SK-N-SH (cell line): ENCODE measurements at regions not wholly inside any gene's neighbourhood (a gene's known extent, or its start where the extent isn't known, plus 50 kb on each side); places are given as distances from the start of the nearest gene placed in this dataset.

Source experiments
- CTCF ChIA-PET: fragments of 300-600, 350-600 bp; formaldehyde crosslinking; extraction: SDS; loops from one replicate; lab custom pipeline; 2021; lab: Yijun Ruan, JAX
- POLR2A ChIA-PET: fragments of 350-600 bp; sonication (Branson Sonifier 250); formaldehyde crosslinking; extraction: SDS; loops from one replicate; lab custom pipeline; 2020; ENCODE audit warnings: antibody characterized with exemption, inconsistent platforms; lab: Yijun Ruan, JAX
- DNase-seq: peaks from one replicate; pipeline ENCODE4 v3.0.0; 2012
- H2AFZ ChIP-seq: fragments of 200-600 bp; sonication (generic); 2 replicates; pipeline ENCODE4 v1.8.1; 2016; ENCODE audit warnings: antibody characterized with exemption, mild to moderate bottlenecking, low read depth
- H3F3A ChIP-seq: fragments of 200-600 bp; sonication (generic); replicated peaks from 2 replicates; pipeline ENCODE3; 2016; ENCODE audit warnings: antibody characterized with exemption, mild to moderate bottlenecking; ENCODE audit not compliant: insufficient read depth
- H3K27ac ChIP-seq, 2 experiments: fragments of 200-500 bp in 1 of 2; fragments of 200-600 bp in 1 of 2; sonication (Bioruptor generic) in 1 of 2; sonication (generic), shearing (Covaris generic) in 1 of 2; 2 replicates each; pipeline versions ENCODE4 v1.5.1 to v1.6.1; 2014 to 2016; ENCODE audit warnings: low read depth in 2 of 2, inconsistent platforms in 1 of 2, low read length in 1 of 2, mild to moderate bottlenecking in 1 of 2, mixed read lengths in 1 of 2
- H3K27me3 ChIP-seq: fragments of 200-600 bp; sonication (generic), shearing (Covaris generic); 2 replicates; pipeline ENCODE4 v1.6.1; 2016; ENCODE audit warnings: mixed run types; ENCODE audit not compliant: insufficient read depth
- H3K36me3 ChIP-seq, 2 experiments: fragments of 200-500 bp in 1 of 2; fragments of 200-600 bp in 1 of 2; sonication (Bioruptor generic) in 1 of 2; sonication (generic) in 1 of 2; replicated peaks in 1 of 2; 2 replicates each; pipeline versions ENCODE3 to v1.5.1; 2014 to 2016; ENCODE audit warnings: low read length in 1 of 2, mild to moderate bottlenecking in 1 of 2; ENCODE audit not compliant: insufficient read depth in 2 of 2, control insufficient read depth in 1 of 2
- H3K4me1 ChIP-seq, 2 experiments: fragments of 200-500 bp in 1 of 2; fragments of 200-600 bp in 1 of 2; sonication (Bioruptor generic) in 1 of 2; sonication (generic), shearing (Covaris generic) in 1 of 2; 2 replicates each; pipeline versions ENCODE4 v1.5.1 to v1.6.1; 2014 to 2016; ENCODE audit warnings: low read depth in 1 of 2, low read length in 1 of 2, mixed run types in 1 of 2; ENCODE audit not compliant: insufficient read depth in 2 of 2, control insufficient read depth in 1 of 2
- H3K4me2 ChIP-seq: fragments of 200-600 bp; sonication (generic), shearing (Covaris generic); 2 replicates; pipeline ENCODE4 v1.6.1; 2017; ENCODE audit warnings: mixed run types
- H3K4me3 ChIP-seq, 2 experiments: fragments of 200-500 bp in 1 of 2; fragments of 200-600 bp in 1 of 2; sonication (Bioruptor generic) in 1 of 2; sonication (generic), shearing (Covaris generic) in 1 of 2; 2 replicates each; pipeline versions ENCODE4 v1.5.1 to v1.8.1; 2014 to 2016; ENCODE audit warnings: low read depth in 2 of 2, inconsistent platforms in 1 of 2, low read length in 1 of 2, mild to moderate bottlenecking in 1 of 2, mixed read lengths in 1 of 2, moderate library complexity in 1 of 2
- H3K79me2 ChIP-seq: fragments of 200-600 bp; sonication (generic); 2 replicates; pipeline ENCODE4 v1.8.1; 2017; ENCODE audit warnings: mild to moderate bottlenecking; ENCODE audit not compliant: insufficient read depth
- H3K9ac ChIP-seq: fragments of 200-600 bp; sonication (generic); 2 replicates; pipeline ENCODE4 v1.6.1; 2017; ENCODE audit warnings: mixed run types
- H3K9me2 ChIP-seq: fragments of 200-600 bp; sonication (generic); 2 replicates; pipeline ENCODE4 v1.6.1; 2017; ENCODE audit warnings: mixed run types
- H3K9me3 ChIP-seq: fragments of 200-600 bp; sonication (generic); 2 replicates; pipeline ENCODE4 v1.6.1; 2017; ENCODE audit warnings: mixed run types, mild to moderate bottlenecking, moderate library complexity
- H4K20me1 ChIP-seq: fragments of 200-600 bp; sonication (generic); 2 replicates; pipeline ENCODE4 v1.6.1; 2017; ENCODE audit warnings: mild to moderate bottlenecking, mixed run types; ENCODE audit not compliant: insufficient read depth
- ELF1 ChIP-seq: IDR thresholded peaks from 2 replicates; pipeline ENCODE4 v1.4.0; 2012
- EP300 ChIP-seq, 2 experiments: IDR thresholded peaks; 2 replicates each; pipeline versions ENCODE4 v1.4.0 to v1.6.1; 2012; ENCODE audit warnings: borderline replicate concordance in 1 of 2, low read depth in 1 of 2, low read length in 1 of 2
- FOXJ3 ChIP-seq: sonication (generic); formaldehyde crosslinking; IDR thresholded peaks from 2 replicates; pipeline ENCODE4 v1.5.1; 2020; ENCODE audit warnings: mild to moderate bottlenecking, missing genetic modification reagents
- FOXM1 ChIP-seq: IDR thresholded peaks from 2 replicates; pipeline ENCODE4 v1.4.0; 2012; ENCODE audit warnings: low read depth, mild to moderate bottlenecking
- GABPA ChIP-seq: IDR thresholded peaks from 2 replicates; pipeline ENCODE4 v1.4.0; 2012; ENCODE audit warnings: low read depth, mild to moderate bottlenecking
- MEF2A ChIP-seq: IDR thresholded peaks from 2 replicates; pipeline ENCODE4 v1.4.0; 2012; ENCODE audit warnings: low read depth, borderline replicate concordance
- NFIC ChIP-seq: IDR thresholded peaks from 2 replicates; pipeline ENCODE4 v1.4.0; 2012; ENCODE audit warnings: borderline replicate concordance
- POLR2AphosphoS5 ChIP-seq: IDR thresholded peaks from 2 replicates; pipeline ENCODE4 v1.6.1; 2012; ENCODE audit warnings: low read depth, low read length
- RAD21 ChIP-seq: IDR thresholded peaks from 2 replicates; pipeline ENCODE4 v1.6.1; 2012; ENCODE audit warnings: mild to moderate bottlenecking, low read length
- RCOR1 ChIP-seq: fragments of 150-350 bp; IDR thresholded peaks from 2 replicates; pipeline ENCODE4 v1.6.1; 2017; ENCODE audit warnings: antibody characterized with exemption, low read length
- TCF12 ChIP-seq: IDR thresholded peaks from 2 replicates; pipeline ENCODE4 v1.4.0; 2012
- TEAD4 ChIP-seq: IDR thresholded peaks from 2 replicates; pipeline ENCODE4 v1.4.0; 2012; ENCODE audit warnings: mild to moderate bottlenecking, borderline replicate concordance; ENCODE audit not compliant: insufficient read depth
- YY1 ChIP-seq: IDR thresholded peaks from 2 replicates; pipeline ENCODE4 v1.4.0; 2012; ENCODE audit warnings: low read depth, mild to moderate bottlenecking
- WGBS: methylation state at CpG from one replicate; pipeline ENCODE4 v1.1.6; 2017; ENCODE audit warnings: low lambda C conversion rate; 5-methylcytosine and 5-hydroxymethylcytosine counted together
- TF ChIP-seq, protein P1 (sequence below): IDR thresholded peaks from 2 replicates; pipeline ENCODE4 v1.6.1; 2012; ENCODE audit warnings: mild to moderate bottlenecking, low read depth, low read length, moderate library complexity
- TF ChIP-seq, protein P2 (sequence below): fragments of 150-350 bp; IDR thresholded peaks from 2 replicates; pipeline ENCODE4 v1.6.1; 2017; ENCODE audit warnings: antibody characterized with exemption, low read length, low read depth, borderline replicate concordance
- TF ChIP-seq, protein P3 (sequence below): IDR thresholded peaks from 2 replicates; pipeline ENCODE4 v1.4.0; 2012; ENCODE audit warnings: low read depth, borderline replicate concordance
- TF ChIP-seq, protein P4 (sequence below): IDR thresholded peaks from 2 replicates; pipeline ENCODE4 v1.4.0; 2012; ENCODE audit warnings: low read depth
- TF ChIP-seq, protein P5 (sequence below): IDR thresholded peaks from 2 replicates; pipeline ENCODE4; 2012
- TF ChIP-seq, protein P6 (sequence below): fragments of 150-350 bp; IDR thresholded peaks from 2 replicates; pipeline ENCODE4 v1.6.1; 2016; ENCODE audit warnings: mild to moderate bottlenecking, low read depth, low read length

DNA sequence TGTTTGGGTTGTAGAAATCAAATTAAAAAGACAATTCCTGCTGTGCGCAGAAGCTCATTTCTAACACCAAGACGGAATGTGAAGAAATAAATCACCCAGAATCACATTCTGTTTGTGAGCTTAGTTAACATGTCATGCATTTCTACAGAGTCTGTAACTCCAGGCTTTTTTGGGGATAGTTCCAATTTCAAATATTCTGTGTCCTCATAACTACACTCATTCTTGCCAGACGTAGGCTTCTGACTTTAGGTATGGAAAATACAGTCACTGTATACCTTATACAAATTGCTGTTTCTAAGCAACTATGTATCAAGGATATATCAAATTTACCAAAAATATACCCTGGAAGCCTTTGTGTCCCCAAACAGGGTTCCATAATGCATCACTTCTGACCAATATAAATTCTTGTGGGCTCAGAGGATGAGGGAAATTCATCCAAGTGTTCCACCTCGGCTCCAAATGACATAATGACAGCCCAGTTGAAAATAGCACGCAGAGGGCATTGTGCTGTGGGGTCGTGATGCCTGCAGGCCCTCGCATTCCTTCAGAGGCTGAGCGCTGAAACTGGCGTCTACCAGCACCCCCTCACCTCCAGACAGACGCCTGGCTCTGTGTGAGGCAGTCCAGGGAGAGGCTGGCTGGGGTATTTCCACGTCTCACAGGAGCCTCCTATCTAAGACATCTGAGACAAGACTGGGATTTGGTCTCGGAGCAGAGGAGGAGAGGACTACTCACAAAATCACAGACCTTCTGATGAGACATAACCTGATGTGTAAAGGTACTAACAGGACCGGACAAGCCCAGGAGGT lies 79.8 kb downstream of the KLF4 start:
- H2AFZ ChIP-seq, result no peak overlapping the region
- H3K4me2 ChIP-seq, result no peak overlapping the region
- 47% methylated on average over 12 of the region's 13 CpGs for WGBS
- H3K9ac ChIP-seq, result no peak overlapping the region
- no peak for DNase-seq
- H3K36me3 ChIP-seq, result no peaks in the 10 kb centered on the region
- no peak overlapping the region for H3K27ac ChIP-seq
- H3K4me1 ChIP-seq, result no peaks in the 10 kb centered on the region; a peak in 1 of 4 replicates
- H3K9me2 ChIP-seq, result no peaks in the 10 kb centered on the region
- TF ChIP-seq FOXM1, result no peak
- TF ChIP-seq, protein P1, sequence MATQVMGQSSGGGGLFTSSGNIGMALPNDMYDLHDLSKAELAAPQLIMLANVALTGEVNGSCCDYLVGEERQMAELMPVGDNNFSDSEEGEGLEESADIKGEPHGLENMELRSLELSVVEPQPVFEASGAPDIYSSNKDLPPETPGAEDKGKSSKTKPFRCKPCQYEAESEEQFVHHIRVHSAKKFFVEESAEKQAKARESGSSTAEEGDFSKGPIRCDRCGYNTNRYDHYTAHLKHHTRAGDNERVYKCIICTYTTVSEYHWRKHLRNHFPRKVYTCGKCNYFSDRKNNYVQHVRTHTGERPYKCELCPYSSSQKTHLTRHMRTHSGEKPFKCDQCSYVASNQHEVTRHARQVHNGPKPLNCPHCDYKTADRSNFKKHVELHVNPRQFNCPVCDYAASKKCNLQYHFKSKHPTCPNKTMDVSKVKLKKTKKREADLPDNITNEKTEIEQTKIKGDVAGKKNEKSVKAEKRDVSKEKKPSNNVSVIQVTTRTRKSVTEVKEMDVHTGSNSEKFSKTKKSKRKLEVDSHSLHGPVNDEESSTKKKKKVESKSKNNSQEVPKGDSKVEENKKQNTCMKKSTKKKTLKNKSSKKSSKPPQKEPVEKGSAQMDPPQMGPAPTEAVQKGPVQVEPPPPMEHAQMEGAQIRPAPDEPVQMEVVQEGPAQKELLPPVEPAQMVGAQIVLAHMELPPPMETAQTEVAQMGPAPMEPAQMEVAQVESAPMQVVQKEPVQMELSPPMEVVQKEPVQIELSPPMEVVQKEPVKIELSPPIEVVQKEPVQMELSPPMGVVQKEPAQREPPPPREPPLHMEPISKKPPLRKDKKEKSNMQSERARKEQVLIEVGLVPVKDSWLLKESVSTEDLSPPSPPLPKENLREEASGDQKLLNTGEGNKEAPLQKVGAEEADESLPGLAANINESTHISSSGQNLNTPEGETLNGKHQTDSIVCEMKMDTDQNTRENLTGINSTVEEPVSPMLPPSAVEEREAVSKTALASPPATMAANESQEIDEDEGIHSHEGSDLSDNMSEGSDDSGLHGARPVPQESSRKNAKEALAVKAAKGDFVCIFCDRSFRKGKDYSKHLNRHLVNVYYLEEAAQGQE, result no peak
- TF ChIP-seq TEAD4, result no peak
- TF ChIP-seq YY1, result no peak
- TF ChIP-seq, protein P2, sequence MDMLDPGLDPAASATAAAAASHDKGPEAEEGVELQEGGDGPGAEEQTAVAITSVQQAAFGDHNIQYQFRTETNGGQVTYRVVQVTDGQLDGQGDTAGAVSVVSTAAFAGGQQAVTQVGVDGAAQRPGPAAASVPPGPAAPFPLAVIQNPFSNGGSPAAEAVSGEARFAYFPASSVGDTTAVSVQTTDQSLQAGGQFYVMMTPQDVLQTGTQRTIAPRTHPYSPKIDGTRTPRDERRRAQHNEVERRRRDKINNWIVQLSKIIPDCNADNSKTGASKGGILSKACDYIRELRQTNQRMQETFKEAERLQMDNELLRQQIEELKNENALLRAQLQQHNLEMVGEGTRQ, result no peak
- TF ChIP-seq ELF1, result no peak
- no peak for TF ChIP-seq RAD21
- TF ChIP-seq, protein P3, sequence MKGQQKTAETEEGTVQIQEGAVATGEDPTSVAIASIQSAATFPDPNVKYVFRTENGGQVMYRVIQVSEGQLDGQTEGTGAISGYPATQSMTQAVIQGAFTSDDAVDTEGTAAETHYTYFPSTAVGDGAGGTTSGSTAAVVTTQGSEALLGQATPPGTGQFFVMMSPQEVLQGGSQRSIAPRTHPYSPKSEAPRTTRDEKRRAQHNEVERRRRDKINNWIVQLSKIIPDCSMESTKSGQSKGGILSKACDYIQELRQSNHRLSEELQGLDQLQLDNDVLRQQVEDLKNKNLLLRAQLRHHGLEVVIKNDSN, result no peak
- no peak for TF ChIP-seq EP300 (IDR thresholded peaks at IDR 0.05; ENCODE audit: borderline replicate concordance in 1 of 2, low read depth in 1 of 2, low read length in 1 of 2)
- H3K27me3 ChIP-seq, result no peaks in the 10 kb centered on the region; the same call in 1 of the 2 replicates
- ChIA-PET POLR2A (no interaction called here), CTCF (interaction anchor here (1.6 to 3.3 kb wide), 2 partner anchors 13 to 15 kb away, joined by 4 to 12 read pairs; no protein-coding TSS in a partner anchor)
- no peaks in the 10 kb centered on the region for H4K20me1 ChIP-seq
- no peak overlapping the region for H3K4me3 ChIP-seq
- H3F3A ChIP-seq, result no peaks in the 10 kb centered on the region
- H3K79me2 ChIP-seq, result no peaks in the 10 kb centered on the region
- H3K9me3 ChIP-seq, result no peaks in the 10 kb centered on the region

DNA sequence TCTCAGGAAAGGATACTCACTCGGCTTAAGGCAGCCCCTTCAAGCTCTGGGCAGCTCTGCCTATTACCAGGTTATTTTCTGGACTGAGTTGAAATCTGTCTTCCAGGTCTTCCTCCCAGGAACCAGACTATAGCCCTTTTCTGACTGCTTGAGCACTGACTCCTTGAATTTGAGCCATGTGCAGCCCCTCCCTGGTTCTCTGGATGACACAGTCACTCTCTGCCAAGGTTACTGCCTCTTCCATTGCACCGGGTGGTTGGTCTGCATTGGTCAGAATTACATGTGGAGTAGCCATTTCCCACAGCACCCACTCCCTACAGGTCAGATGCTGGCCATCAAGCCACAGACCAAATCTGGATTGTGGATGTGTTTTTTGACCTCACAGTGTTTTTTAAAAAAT lies 81.9 kb downstream of the KLF4 start:
- no peak overlapping the region for H2AFZ ChIP-seq
- H3K4me1 ChIP-seq, result no peaks in the 10 kb centered on the region; a peak in 1 of 4 replicates
- no peak overlapping the region for H3K9ac ChIP-seq
- no peaks in the 10 kb centered on the region for H3K79me2 ChIP-seq
- CTCF ChIA-PET, result interaction anchor here (1.0 to 3.3 kb wide), 2 partner anchors 18 to 58 kb away, joined by 4 to 12 read pairs; no protein-coding TSS in a partner anchor
- no peaks in the 10 kb centered on the region for H3K36me3 ChIP-seq
- H3K4me3 ChIP-seq, result no peak overlapping the region
- no peak overlapping the region for H3K4me2 ChIP-seq
- H3K9me3 ChIP-seq, result no peaks in the 10 kb centered on the region
- H4K20me1 ChIP-seq, result no peaks in the 10 kb centered on the region
- H3K9me2 ChIP-seq, result no peaks in the 10 kb centered on the region
- no peaks in the 10 kb centered on the region for H3F3A ChIP-seq
- WGBS, result 22% methylated on average over 2 of the region's 2 CpGs
- POLR2A ChIA-PET, result no interaction called here
- DNase-seq, result no peak
- H3K27ac ChIP-seq, result no peak overlapping the region
- H3K27me3 ChIP-seq, result no peaks in the 10 kb centered on the region; the same call in 1 of the 2 replicates
- TF ChIP-seq MEF2A (no peak), RCOR1 (no peak), NFIC (no peak), FOXJ3 (CRISPR knock-in tag) (no peak), TCF12 (no peak), GABPA (no peak), RAD21 (no peak), POLR2AphosphoS5 (no peak)
- TF ChIP-seq, protein P4, sequence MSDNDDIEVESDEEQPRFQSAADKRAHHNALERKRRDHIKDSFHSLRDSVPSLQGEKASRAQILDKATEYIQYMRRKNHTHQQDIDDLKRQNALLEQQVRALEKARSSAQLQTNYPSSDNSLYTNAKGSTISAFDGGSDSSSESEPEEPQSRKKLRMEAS, result no peak
- TF ChIP-seq, protein P5, sequence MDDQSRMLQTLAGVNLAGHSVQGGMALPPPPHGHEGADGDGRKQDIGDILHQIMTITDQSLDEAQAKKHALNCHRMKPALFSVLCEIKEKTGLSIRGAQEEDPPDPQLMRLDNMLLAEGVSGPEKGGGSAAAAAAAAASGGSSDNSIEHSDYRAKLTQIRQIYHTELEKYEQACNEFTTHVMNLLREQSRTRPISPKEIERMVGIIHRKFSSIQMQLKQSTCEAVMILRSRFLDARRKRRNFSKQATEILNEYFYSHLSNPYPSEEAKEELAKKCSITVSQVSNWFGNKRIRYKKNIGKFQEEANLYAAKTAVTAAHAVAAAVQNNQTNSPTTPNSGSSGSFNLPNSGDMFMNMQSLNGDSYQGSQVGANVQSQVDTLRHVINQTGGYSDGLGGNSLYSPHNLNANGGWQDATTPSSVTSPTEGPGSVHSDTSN, result no peak
- TF ChIP-seq, protein P3, result no peak
- TF ChIP-seq, protein P6, sequence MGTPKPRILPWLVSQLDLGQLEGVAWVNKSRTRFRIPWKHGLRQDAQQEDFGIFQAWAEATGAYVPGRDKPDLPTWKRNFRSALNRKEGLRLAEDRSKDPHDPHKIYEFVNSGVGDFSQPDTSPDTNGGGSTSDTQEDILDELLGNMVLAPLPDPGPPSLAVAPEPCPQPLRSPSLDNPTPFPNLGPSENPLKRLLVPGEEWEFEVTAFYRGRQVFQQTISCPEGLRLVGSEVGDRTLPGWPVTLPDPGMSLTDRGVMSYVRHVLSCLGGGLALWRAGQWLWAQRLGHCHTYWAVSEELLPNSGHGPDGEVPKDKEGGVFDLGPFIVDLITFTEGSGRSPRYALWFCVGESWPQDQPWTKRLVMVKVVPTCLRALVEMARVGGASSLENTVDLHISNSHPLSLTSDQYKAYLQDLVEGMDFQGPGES, result no peak
